HG03039 (cell line): ENCODE measurements at regions not wholly inside any gene's neighbourhood (a gene's known extent, or its start where the extent isn't known, plus 50 kb on each side); places are given as distances from the start of the nearest gene placed in this dataset.
"Not testable (repeated sequence)": the region's sequence is repeated elsewhere in the genome, so short reads cannot be mapped to it uniquely, and the experiment has no call there.

Experiments used
- ATAC-seq: cut with Tn5 transposase; IDR thresholded peaks from one replicate; pipeline ENCODE4 v1.9.1; 2021; ENCODE audit warnings: mild to moderate bottlenecking, moderate library complexity; ENCODE audit not compliant: unreplicated experiment

DNA sequence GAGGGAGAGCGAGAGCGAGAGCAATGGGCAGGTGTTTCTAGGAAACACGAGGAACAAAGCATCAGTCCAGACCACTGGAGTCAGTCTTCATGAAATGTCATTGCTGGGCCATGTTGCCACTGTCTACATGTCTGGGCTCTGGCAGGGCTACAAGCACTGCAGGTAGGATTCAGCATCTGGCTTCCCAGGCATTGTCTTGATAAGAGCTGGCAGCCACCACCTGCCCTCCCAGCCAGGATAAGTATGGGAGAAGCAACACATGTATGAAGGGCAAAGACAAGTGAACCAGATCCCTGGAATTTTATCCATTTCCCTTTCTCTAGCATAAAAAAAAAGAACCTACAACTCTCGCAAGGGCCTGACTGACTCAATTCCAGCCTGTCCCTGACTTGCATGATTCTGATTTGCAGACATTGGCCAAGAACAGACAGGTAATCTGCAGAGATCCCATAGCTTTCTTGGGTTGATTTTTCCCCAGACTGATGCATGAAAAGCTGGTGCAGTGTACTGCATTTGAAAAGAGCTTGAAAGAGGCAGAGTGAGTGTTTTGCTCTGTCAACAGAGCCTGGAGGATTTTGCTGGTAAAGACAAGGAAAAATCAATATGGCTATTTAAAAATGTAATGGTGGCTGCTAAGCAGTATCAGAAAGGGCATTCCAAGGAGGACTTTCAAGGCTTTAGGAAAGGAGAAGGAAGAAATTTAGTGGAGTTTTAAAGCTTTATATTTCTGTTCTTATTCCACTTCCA is 157.2 kb upstream of the MYRIP start:
- ATAC-seq, result no peak

- ATAC-seq, result not testable (repeated sequence)
Measured at GRCh38 chr3:39655718-39656117, 153.7 kb upstream of the MYRIP start.

- no peak for ATAC-seq
Measured at GRCh38 chr3:39657075-39657474, 152.3 kb upstream of the MYRIP start.

GRCh38 chr3:39657775-39658174 is 151.6 kb upstream of the MYRIP start:
- ATAC-seq, result no peak

GRCh38 chr3:39664931-39665330 is 144.5 kb upstream of the MYRIP start:
- ATAC-seq, result no peak

- no peak for ATAC-seq
Measured at GRCh38 chr3:39665441-39665840, 144.0 kb upstream of the MYRIP start.

DNA sequence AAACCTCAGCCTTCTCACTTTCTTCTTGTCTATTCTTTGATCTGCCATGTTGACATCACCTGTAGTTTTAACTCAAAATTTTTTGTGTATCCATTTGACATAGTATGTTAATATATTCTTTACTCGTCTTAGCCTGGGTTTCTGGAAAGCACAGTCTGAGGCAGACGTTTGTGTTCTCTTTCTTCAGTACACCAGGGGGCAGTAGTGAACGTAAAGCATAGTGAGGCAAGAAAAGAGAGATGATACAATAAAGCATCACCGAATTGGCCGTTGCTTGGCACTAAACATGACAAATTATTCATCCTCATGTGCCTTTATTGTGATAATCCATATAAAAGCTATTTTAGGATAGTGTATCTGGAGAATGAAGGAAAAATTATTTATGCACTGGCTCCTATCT is 141.0 kb upstream of the MYRIP start:
- ATAC-seq, result peak; percentile 65

DNA sequence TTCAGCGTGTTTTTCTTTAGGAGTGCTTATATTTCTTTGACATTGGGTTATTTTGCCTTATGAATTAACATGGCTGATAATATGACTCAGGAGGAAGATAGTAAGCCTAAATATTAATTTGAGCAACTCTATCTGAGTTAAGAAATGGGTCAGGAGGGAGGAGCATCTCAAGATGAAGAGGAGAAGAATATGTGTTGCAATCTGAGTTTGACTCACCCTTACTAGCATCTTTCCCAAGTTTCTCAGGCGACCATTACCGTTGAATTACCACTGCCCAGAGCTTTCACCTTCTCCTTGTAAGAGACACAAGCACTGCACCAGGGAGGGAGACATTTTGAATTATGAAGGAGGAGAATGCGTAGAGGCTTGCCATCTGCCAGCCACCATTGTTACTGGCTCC is 138.3 kb upstream of the MYRIP start:
- no peak for ATAC-seq

DNA sequence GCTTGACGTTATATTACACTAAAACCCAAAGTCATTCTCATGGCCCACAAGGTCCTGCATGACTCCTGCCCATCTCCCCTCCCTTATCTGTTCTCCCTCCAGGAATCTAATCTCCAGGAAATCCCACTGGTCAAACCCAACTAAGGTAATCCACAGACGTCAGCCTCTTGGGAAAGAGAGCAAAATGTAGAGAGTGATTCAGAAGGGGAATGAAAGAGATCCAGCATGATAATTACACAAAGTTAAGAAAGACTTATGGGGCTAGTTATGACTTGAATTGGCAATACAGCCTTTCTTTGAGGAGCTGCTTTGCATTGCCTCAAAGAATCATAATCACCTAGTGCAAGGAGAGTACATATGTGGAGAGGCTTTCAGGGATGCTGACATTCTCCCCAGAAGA is 137.8 kb upstream of the MYRIP start:
- no peak for ATAC-seq

- no peak for ATAC-seq
Measured at GRCh38 chr3:39705351-39705900, 104.0 kb upstream of the MYRIP start.

- no peak for ATAC-seq
Measured at GRCh38 chr3:39707314-39707909, 102.0 kb upstream of the MYRIP start.

DNA sequence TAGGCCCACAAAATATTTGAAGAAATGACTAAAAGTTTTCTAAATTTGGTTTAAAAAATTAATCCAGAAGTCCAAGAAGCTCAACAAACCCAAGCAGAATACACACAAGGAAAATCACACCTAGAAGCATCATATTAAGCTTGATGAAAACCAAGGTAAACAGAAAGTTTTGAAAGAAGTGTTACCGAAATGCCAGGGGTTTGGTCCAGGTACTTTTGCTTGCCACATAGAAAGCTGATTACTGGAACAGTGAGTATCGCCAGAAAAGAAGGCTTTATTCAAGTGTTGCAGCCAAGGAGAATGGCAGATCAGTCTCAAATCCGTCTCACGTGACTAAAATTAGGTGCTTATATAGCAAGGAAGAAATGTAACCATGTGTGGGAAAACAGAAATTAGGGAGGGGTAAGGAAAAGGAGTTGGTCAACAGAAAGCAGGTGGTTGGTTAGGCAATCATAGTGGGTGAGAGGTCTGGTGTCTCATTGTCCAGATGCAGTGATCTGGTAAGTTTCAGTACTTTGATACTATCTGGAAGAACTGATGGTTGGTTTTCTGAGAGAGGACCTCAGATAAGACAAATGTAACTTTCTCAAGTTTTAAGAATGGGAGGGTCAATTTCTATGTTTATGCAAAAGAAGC is 96.9 kb upstream of the MYRIP start:
- ATAC-seq, result no peak

DNA sequence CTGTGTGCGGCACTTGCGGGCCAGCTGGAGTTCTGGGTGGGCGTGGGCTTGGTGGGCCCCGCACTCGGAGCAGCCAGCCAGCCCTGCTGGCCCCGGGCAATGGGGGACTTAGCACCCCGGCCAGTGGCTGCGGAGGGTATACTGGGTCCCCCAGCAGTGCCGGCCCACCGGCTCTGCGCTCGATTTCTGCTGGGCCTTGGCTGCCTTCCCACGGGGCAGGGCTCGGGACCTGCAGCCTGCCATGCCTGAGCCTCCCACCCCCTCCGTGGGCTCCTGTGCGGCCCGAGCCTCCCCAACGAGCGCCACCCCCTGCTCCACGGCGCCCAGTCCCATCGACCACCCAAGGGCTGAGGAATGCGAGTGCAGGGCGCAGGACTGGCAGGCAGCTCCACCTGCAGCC is 96.1 kb upstream of the MYRIP start:
- ATAC-seq, result not testable (repeated sequence)

DNA sequence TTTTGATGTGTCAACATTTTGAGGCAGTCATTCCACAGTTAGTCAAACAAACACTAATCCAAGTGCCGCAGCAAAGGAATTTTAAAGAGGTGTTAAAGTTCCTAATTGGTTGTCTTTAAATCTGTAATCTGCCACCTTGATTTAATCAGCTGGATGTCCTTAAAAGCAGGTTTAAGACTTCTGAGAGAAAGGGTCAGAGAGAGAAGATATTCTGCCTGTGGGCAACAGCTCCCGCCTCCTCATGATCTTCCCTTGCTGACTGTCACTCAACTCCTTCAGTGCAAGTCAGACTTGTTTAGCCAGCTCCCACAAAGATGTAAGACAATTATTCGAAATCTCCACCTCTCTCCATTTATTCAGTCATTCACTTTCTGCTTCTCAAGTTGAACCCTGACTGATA is 92.6 kb upstream of the MYRIP start:
- ATAC-seq, result no peak

DNA sequence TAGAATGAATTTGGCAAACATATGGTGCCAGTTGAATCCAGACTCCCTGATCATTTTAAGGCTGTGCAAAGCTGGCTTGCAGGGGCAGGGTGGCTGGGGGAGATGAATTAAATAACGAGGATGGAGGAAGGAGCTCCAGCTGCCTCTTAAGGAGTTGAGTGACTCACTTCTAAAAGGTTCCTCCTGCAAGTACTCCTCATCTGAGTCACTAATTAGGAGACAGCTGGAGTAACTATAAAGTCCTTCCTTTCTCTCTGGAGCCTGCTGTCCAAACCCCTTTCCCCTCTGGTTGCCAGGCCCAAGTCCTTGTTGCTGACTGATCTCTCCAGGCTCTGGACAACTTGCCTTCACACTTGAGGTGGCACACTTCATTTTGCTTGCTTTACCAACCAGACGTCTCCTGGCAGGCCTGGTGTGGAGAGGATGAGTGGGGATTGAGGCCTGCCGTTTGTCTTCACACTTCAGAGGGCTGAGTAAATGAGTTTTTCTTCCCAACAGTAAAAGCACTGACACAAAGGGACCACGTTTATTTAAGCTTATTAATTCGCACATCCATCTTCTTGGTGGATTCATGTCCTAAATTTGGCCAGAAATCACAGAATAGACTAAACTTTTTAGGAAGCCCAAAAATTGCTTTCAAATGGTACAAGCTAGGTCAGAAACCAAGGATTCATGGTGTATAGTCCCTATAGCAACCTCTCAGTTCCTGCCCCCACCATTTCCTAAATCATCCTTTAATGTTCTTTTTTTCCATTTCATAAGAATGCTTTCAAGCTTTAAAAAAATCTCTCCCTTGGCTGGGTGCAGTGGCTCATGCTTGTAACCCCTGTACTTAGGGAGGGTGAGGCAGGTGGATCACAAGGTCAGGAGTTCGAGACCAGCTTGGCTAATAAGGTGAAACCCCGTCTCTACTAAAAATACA is 90.5 kb upstream of the MYRIP start:
- ATAC-seq, result no peak

GRCh38 chr3:39721076-39721475 is 88.3 kb upstream of the MYRIP start:
- no peak for ATAC-seq

GRCh38 chr3:39724233-39724846 is 85.1 kb upstream of the MYRIP start:
- no peak for ATAC-seq

DNA sequence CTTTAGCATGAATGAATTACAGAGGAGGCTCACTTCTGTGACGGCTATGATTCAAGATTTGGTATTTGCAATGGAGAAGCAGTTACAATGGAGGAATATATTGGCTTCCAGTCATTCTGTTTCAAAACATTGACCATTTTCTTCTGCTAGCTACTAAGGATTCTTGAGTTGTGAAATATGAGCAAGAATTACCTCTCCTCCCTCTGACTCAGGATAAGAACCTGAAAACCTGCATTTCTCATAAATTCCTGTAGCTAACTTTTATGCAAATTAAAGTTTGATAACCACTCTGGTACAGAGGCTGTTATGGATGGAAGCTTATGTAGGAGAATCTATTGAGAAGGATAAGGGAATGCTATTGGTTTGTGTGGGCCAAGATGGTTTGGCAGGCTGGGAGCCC is 84.1 kb upstream of the MYRIP start:
- ATAC-seq, result no peak

GRCh38 chr3:39727415-39727814 is 82.0 kb upstream of the MYRIP start:
- ATAC-seq, result no peak

DNA sequence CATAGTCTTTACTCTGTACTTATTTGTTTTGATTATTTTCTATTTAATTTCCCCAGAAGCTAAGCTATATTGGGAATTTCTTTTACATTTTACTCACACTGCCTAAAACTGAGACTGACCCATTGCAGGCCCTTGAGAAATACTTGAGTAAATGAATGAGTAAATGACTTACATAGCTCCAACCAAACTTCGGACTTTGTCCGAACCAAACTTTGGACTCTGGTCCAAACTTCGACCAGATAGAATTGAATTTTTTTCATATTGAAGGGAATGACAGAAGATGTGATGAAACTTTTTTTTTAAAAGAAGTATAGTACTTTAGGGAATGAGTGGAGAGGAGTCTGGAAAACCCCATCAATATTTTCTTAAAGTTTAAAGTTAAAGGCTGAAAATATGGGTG is 75.6 kb upstream of the MYRIP start:
- no peak for ATAC-seq

- not testable (repeated sequence) for ATAC-seq
Measured at GRCh38 chr3:39739658-39740057, 69.8 kb upstream of the MYRIP start.
